HEK293 (cell line): ENCODE measurements at regions not wholly inside any gene's neighbourhood (a gene's known extent, or its start where the extent isn't known, plus 50 kb on each side); places are given as distances from the start of the nearest gene placed in this dataset.

Experiments
- CTCF ChIP-seq: fragments of 450-650 bp; formaldehyde crosslinking; IDR thresholded peaks from 2 replicates; pipeline ENCODE4 v1.5.1; 2016; ENCODE audit warnings: missing biosample characterization, missing genetic modification characterization
- TF ChIP-seq, protein P1 (sequence below): fragments of 450-650 bp; formaldehyde crosslinking; IDR thresholded peaks from 2 replicates; pipeline ENCODE4 v1.5.1; 2016; ENCODE audit warnings: missing biosample characterization, missing genetic modification characterization

- TF ChIP-seq, protein P1, sequence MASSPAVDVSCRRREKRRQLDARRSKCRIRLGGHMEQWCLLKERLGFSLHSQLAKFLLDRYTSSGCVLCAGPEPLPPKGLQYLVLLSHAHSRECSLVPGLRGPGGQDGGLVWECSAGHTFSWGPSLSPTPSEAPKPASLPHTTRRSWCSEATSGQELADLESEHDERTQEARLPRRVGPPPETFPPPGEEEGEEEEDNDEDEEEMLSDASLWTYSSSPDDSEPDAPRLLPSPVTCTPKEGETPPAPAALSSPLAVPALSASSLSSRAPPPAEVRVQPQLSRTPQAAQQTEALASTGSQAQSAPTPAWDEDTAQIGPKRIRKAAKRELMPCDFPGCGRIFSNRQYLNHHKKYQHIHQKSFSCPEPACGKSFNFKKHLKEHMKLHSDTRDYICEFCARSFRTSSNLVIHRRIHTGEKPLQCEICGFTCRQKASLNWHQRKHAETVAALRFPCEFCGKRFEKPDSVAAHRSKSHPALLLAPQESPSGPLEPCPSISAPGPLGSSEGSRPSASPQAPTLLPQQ (tag by site-specific recombination), result no peak
- no peak for TF ChIP-seq CTCF (tag by site-specific recombination)
These were observed 74.1 kb upstream of the DSEL start for GRCh38 chr18:67590571-67591141.
